Sigmoid colon (tissue), 6 donors: ENCODE measurements at regions not wholly inside any gene's neighbourhood (a gene's known extent, or its start where the extent isn't known, plus 50 kb on each side); places are given as distances from the start of the nearest gene placed in this dataset.
A peak's percentile ranks its signal among the peaks of the same experiment; 100 is the strongest.

Experiments
- DNase-seq: peaks from one replicate; pipeline ENCODE4 v3.0.0-alpha.2; 2019
- H3K27ac ChIP-seq, 4 donors: fragments of 200-600 bp; sonication (generic); one replicate each; pipeline ENCODE4 v1.5.1; 2016 to 2019; ENCODE audit warnings: mild to moderate bottlenecking in 1 of 4
- H3K27me3 ChIP-seq, 3 donors: fragments of 200-600 bp; sonication (generic); one replicate each; pipeline ENCODE4 v1.5.1; 2019; ENCODE audit warnings: mild to moderate bottlenecking in 1 of 3
- H3K36me3 ChIP-seq, 4 donors: fragments of 200-600 bp; sonication (generic); one replicate each; pipeline ENCODE4 v1.5.1; 2016 to 2019
- H3K4me1 ChIP-seq, 4 donors: fragments of 200-600 bp; sonication (generic); one replicate each; pipeline ENCODE4 v1.5.1; 2017 to 2019
- H3K4me3 ChIP-seq, 4 donors: fragments of 200-600 bp; sonication (generic); one replicate each; pipeline ENCODE4 v1.5.1; 2017 to 2019; ENCODE audit warnings: mild to moderate bottlenecking in 2 of 4, moderate library complexity in 1 of 4
- H3K9me3 ChIP-seq, 4 donors: fragments of 200-600 bp in 3 of 4; sonication (generic) in 3 of 4; one replicate each; pipeline versions ENCODE4 v1.5.1 to v1.6.1; 2013 to 2019
- CTCF ChIP-seq, 4 experiments: fragments of 450-650 bp in 3 of 4; fragments of 200-600 bp in 1 of 4; IDR thresholded peaks; one replicate each; pipeline ENCODE4 v1.5.1; 2016 to 2019; ENCODE audit warnings: antibody characterized with exemption in 4 of 4, mild to moderate bottlenecking in 3 of 4, moderate library complexity in 2 of 4
- EP300 ChIP-seq, 4 donors: sonication (generic); formaldehyde crosslinking; IDR thresholded peaks; one replicate each; pipeline ENCODE4 v1.6.1; 2017; ENCODE audit warnings: antibody characterized with exemption in 4 of 4
- POLR2A ChIP-seq, 2 donors: fragments of 450-650 bp; IDR thresholded peaks; one replicate each; pipeline ENCODE4 v1.6.1; 2016; ENCODE audit warnings: antibody characterized with exemption in 2 of 2, mild to moderate bottlenecking in 2 of 2, moderate library complexity in 2 of 2
- POLR2AphosphoS5 ChIP-seq, 4 donors: sonication (generic); formaldehyde crosslinking; IDR thresholded peaks; one replicate each; pipeline ENCODE4 v1.6.1; 2017; ENCODE audit warnings: antibody characterized with exemption in 4 of 4
- WGBS, 2 donors: extraction: QIAGEN DNeasy Blood & Tissue Kit; methylation state at CpG; one replicate each; pipeline ENCODE4 v1.1.7; 2013; 5-methylcytosine and 5-hydroxymethylcytosine counted together
- intact Hi-C: fragments of 100-400 bp; cut with DNase I; formaldehyde crosslinking; loops from one replicate; pipeline ENCODE4 v1.15.1; 2023
- donor health status: healthy with polysubstance abuse.
- donor health status: healthy.

GRCh38 chr16:86685076-86685475 lies 106.7 kb downstream of the FOXL1 start:
- Histone ChIP-seq H3K9me3 (no peaks in the 10 kb centered on the region), H3K4me1 (no peaks in the 10 kb centered on the region), H3K27ac (no peak overlapping the region), H3K36me3 (no peaks in the 10 kb centered on the region), H3K4me3 (no peak overlapping the region), H3K27me3 (peaks cover 5 to 39% (median 5%) of the 10 kb centered on the region in 3 donors)
- WGBS, 2 donors = 47 to 69% methylated on average over 2 of the region's 2 CpGs
- intact Hi-C loops = no loop called here
- no peak for DNase-seq
- TF ChIP-seq POLR2A (IDR thresholded peaks at IDR 0.05) = no peak
- no peak for TF ChIP-seq POLR2AphosphoS5 (IDR thresholded peaks at IDR 0.05)
- TF ChIP-seq EP300 (IDR thresholded peaks at IDR 0.05) = no peak
- no peak for TF ChIP-seq CTCF (IDR thresholded peaks at IDR 0.05)

- no peak for DNase-seq
- TF ChIP-seq POLR2A (IDR thresholded peaks at IDR 0.05) (no peak), CTCF (IDR thresholded peaks at IDR 0.05) (no peak), EP300 (IDR thresholded peaks at IDR 0.05) (no peak), POLR2AphosphoS5 (IDR thresholded peaks at IDR 0.05) (no peak)
- no peak overlapping the region for H3K27ac ChIP-seq
- H3K9me3 ChIP-seq = no peaks in the 10 kb centered on the region
- 83 to 84% methylated on average over 5 of the region's 5 CpGs for WGBS, 2 donors
- H3K27me3 ChIP-seq = peaks cover 0 to 31% (median 0%) of the 10 kb centered on the region in 3 donors
- intact Hi-C loops = no loop called here
- H3K4me3 ChIP-seq = no peak overlapping the region
- no peaks in the 10 kb centered on the region for H3K36me3 ChIP-seq
- no peaks in the 10 kb centered on the region for H3K4me1 ChIP-seq
Observed at GRCh38 chr16:86690970-86691369, 112.6 kb downstream of the FOXL1 start.

- DNase-seq = peak; percentile 7
- Histone ChIP-seq H3K27ac (no peak overlapping the region), H3K27me3 (peaks cover 0 to 31% (median 0%) of the 10 kb centered on the region in 3 donors), H3K4me1 (no peaks in the 10 kb centered on the region), H3K9me3 (no peaks in the 10 kb centered on the region), H3K36me3 (no peaks in the 10 kb centered on the region), H3K4me3 (no peak overlapping the region)
- 69 to 71% methylated on average over 10 of the region's 10 CpGs for WGBS, 2 donors
- TF ChIP-seq EP300 (IDR thresholded peaks at IDR 0.05) (no peak), CTCF (IDR thresholded peaks at IDR 0.05) (no peak), POLR2AphosphoS5 (IDR thresholded peaks at IDR 0.05) (no peak), POLR2A (IDR thresholded peaks at IDR 0.05) (no peak)
- intact Hi-C loops = no loop called here
Observed at GRCh38 chr16:86692426-86692825, 114.1 kb downstream of the FOXL1 start.

DNA sequence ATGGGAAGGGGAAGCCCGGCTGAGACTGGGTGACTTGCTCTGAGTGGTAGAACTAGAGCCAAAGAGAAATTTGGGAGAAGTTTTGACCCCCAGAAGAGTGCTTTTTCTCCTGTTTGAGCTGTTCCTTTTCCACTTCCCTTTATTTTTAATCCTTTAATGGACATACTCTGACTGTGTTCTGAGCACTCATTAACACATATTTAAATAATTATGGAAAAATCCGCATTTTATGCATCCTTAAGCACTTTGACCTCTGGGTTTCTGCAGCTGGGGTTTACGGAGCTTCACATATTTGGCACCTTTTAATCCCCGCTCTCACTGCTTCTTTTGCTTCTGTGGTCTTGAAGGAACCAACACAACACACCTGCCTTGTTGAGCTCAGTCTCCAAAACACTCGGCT lies 114.7 kb downstream of the FOXL1 start:
- intact Hi-C loops = no loop called here
- no peak for DNase-seq
- WGBS, 2 donors = 56 to 58% methylated on average over 5 of the region's 5 CpGs
- Histone ChIP-seq H3K9me3 (no peaks in the 10 kb centered on the region), H3K27me3 (peaks cover 0 to 34% (median 0%) of the 10 kb centered on the region in 3 donors), H3K27ac (no peak overlapping the region), H3K4me1 (no peaks in the 10 kb centered on the region), H3K36me3 (no peaks in the 10 kb centered on the region), H3K4me3 (no peak overlapping the region)
- TF ChIP-seq EP300 (IDR thresholded peaks at IDR 0.05) = no peak
- no peak for TF ChIP-seq POLR2AphosphoS5 (IDR thresholded peaks at IDR 0.05)
- TF ChIP-seq POLR2A (IDR thresholded peaks at IDR 0.05) = no peak

DNA sequence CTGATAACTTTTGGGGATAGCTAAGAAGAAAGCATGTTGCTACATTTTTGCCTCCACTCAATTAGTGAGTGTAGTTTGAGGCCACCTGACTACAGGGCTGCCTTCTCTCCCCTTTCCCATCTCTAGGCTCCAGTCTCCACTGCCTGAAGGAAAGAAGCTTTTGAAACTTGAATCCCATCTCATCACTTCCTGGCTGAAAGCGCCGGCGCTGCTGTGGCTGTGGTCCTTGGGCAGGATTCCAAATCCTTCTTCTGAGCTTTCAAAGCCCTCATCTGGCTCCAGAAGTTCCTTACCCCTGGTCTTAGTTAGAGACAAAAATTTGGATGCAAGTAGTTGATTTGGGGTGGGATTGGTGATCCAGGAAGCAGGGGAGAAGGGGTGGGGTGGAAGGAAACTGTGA lies 119.4 kb downstream of the FOXL1 start:
- no peak for TF ChIP-seq EP300 (IDR thresholded peaks at IDR 0.05)
- TF ChIP-seq POLR2A (IDR thresholded peaks at IDR 0.05) = no peak
- no peak for TF ChIP-seq CTCF (IDR thresholded peaks at IDR 0.05)
- no peak for TF ChIP-seq POLR2AphosphoS5 (IDR thresholded peaks at IDR 0.05)
- 51 to 56% methylated on average over 3 of the region's 3 CpGs for WGBS, 2 donors
- no peaks in the 10 kb centered on the region for H3K4me1 ChIP-seq
- no peak overlapping the region for H3K27ac ChIP-seq
- intact Hi-C loops = no loop called here
- peaks cover 0 to 48% (median 0%) of the 10 kb centered on the region in 3 donors for H3K27me3 ChIP-seq
- no peaks in the 10 kb centered on the region for H3K9me3 ChIP-seq
- no peak overlapping the region for H3K4me3 ChIP-seq
- no peaks in the 10 kb centered on the region for H3K36me3 ChIP-seq
- no peak for DNase-seq
